Activated T-cell treated with anti-CD3 and anti-CD28 coated beads for 1 hour (primary cell): ENCODE measurements at regions not wholly inside any gene's neighbourhood (a gene's known extent, or its start where the extent isn't known, plus 50 kb on each side); places are given as distances from the start of the nearest gene placed in this dataset.
A peak's percentile ranks its signal among the peaks of the same experiment; 100 is the strongest.

Experiments used
- DNase-seq: peaks from one replicate; pipeline ENCODE4 v3.0.0-alpha.2; 2020; ENCODE audit warnings: low read depth

DNA sequence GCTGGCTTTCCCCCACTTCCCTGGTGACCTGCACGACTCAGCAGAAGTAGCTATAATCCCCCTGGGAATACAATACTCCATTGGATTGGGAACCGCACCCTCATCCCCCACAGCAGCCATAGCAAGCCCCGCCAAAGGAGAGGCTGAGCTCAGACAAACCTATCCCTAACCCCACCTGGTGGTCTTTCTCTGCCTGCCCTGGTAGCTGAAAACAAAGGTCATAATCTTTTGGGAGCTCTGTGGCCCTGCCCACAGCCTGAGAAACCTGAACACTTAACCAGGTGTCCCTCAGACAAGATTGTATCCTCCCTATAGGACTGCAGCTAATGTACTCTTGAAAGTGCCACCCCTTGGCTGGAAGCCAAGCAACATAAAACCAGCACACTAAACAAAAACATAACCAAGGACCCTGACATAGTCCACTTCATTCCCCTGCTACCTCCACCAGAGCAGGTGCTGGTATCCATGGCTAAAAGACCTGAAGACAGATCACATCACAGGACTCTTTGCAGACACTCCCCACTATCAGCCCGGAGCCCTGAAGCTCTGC, 71.6 kb upstream of the RUNX1 start:
- no peak for DNase-seq

DNA sequence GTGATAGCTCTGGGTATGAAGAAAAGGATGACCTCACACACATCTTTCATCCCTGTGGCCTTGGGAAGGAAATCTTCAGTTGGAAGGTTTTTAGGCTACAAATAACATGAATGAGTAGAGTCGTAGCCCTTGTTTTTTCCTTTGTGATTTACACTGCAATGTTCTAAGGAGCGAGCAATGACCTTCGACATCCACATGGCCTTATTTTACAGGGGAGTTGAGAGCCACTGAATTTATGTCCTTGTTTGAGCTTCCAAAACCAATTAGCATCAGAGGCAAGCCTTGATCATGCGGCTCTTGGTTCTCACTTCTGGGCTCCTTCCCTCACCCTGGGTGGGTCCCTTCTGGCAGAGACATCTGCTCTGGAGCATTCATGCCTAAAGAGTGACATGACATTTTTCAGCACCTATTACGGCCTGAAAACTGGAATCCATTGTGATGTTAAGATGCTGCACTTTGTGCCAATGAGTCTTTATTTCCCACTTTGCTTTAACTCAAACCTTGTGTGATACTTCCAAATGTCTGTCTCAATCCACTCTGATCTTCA, 70.5 kb upstream of the RUNX1 start:
- no peak for DNase-seq

- DNase-seq: no peak
Measured at GRCh38 chr21:35116777-35117176, 67.7 kb upstream of the RUNX1 start.

DNA sequence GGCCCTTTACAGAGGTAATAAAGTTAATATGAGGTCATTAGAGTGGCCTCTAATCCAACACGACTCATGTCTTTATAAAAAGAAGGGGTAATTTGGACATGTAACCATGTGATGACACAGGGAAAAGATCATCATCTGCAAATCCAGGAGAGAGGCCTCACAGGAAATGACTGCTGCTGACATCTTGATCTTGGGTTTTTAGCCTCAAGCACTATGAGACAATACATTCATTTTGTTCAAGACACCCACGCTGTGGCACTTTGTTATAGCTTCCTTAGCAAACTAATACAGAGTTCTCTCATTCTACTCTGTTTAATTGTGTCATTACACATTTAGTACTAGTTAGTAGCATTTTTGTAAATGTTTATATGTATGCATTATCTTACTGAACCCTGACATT, 64.0 kb upstream of the RUNX1 start:
- DNase-seq: no peak

DNA sequence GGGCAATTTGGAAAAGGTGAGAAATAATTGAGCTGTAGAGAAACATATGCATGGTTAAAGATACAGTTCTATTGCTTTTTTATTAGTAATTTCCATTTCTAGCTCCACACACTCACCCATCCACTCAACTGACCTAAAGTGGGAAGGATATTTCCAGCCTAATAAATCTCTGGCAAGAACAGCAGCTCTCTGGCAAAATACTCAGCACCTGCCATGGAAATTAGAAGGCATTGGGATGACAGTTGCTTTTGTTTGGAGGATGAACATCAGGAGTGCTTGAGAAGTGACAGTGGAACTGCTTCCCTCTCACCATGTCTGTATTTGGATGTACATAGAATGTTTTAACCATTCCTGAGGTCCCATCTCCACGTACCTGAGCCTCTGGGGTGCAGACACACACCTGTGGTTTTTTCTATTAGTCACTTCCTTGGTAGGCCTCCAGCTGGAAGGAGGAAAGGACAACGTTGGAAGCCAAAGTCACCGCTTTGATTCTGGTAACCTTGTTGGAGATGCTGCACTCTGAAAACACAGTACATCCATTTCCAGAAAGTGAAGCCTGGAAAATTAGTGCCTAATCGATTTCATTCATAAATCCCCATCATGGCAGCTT, 62.3 kb upstream of the RUNX1 start:
- DNase-seq: no peak

- DNase-seq: no peak
Measured at GRCh38 chr21:35108887-35109286, 59.8 kb upstream of the RUNX1 start.

GRCh38 chr21:35107520-35107919, 58.4 kb upstream of the RUNX1 start:
- DNase-seq: no peak

DNA sequence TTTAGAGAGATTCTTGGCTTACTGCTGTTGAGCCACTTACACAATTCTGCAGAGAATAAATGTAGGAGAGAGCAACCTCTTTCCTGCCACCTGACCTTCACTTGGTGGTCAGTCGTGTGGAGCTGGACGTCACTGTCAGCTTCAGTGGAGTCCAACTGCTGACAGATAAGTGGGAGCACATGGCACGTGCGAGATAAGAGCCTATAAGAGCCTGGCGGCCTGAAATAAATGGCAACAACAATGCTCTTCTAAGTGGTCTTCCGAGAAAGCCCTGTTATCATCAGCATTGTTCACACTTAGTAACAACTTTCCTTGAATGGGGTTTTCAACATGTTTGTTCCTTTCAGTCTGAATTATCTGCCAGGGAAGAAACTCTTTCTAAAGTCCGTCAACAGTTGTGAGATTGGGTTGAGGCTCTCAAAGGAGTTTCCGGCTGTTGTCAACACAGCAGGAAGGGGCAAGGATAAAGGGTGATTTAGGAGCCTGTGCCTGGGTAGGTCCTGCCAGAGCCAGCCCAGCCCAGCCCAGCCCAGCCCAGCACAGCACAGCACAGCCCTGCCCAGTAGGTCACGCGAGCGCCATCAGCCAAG, 57.2 kb upstream of the RUNX1 start:
- DNase-seq: no peak

GRCh38 chr21:35102488-35103371, 53.6 kb upstream of the RUNX1 start:
- peak; percentile 1 for DNase-seq

DNA sequence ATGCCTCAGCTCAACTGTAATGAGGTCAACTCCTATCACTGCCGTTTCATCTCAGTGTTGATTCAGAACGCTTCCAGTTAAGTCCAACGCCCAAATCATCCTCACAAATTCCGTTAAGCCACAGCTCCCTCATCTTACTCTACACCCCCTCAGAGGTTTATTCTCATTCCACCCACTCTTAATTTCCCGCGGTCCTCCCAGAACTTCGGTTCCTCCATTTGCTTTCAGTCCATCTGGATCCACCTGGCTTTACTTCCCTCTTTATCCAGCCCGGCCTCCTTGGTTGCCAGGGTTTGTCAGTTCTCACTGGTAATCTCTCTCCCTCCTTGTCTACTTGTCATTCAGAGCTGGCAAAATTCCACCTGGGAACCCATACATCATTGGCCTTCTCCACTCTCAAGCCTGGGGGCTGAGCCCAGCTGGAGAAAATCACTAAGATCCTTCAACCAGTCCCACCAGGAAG, 51.3 kb upstream of the RUNX1 start:
- no peak for DNase-seq

DNA sequence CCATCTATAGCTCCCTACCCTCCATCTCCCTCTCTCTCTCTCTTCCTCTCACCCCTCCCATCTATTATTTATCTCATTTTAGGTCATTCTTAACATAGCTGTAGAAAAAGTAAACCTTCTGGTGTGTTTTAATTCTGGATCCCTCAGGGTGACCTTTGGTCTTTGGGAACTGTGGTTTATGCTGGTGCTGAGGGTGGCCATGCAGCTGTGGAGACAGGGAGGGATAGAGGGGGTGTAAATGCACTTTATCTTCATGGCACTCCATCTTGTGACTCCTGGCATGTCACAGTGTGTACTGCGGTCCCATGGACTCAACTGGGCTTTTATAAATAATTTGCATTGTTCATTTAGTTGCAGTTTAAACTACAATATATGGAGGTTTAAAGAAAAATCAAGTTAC, 50.2 kb upstream of the RUNX1 start:
- DNase-seq: no peak
